Ectodermal cell (in vitro differentiated cells): ENCODE measurements at regions not wholly inside any gene's neighbourhood (a gene's known extent, or its start where the extent isn't known, plus 50 kb on each side); places are given as distances from the start of the nearest gene placed in this dataset.

ENCODE experiments used
- H3K27ac ChIP-seq: 2 replicates; pipeline ENCODE4 v1.7.0; 2013; ENCODE audit warnings: mild to moderate bottlenecking, low read depth, low read length; ENCODE audit not compliant: insufficient read depth, poor library complexity, severe bottlenecking
- H3K27me3 ChIP-seq: 2 replicates; pipeline ENCODE4 v1.7.0; 2013; ENCODE audit warnings: mild to moderate bottlenecking, low read length; ENCODE audit not compliant: insufficient read depth, control insufficient read depth, poor library complexity, severe bottlenecking
- H3K36me3 ChIP-seq: one replicate; pipeline ENCODE4 v1.7.0; 2013; ENCODE audit warnings: low read length; ENCODE audit not compliant: control insufficient read depth, insufficient read depth
- H3K4me1 ChIP-seq: one replicate; pipeline ENCODE4 v1.7.0; 2013; ENCODE audit warnings: low read length; ENCODE audit not compliant: control insufficient read depth, insufficient read depth
- H3K4me3 ChIP-seq: 2 replicates; pipeline ENCODE4 v1.7.0; 2013; ENCODE audit warnings: low read depth, low read length, control low read depth; ENCODE audit not compliant: insufficient read depth
- H3K9me3 ChIP-seq: 2 replicates; pipeline ENCODE4 v1.7.0; 2013; ENCODE audit warnings: mild to moderate bottlenecking, low read length, moderate library complexity; ENCODE audit not compliant: control insufficient read depth
- WGBS, 2 experiments: methylation state at CpG; one replicate each; pipeline ENCODE4 v1.1.7; 2013; ENCODE audit warnings: missing lambda C conversion rate in 2 of 2; 5-methylcytosine and 5-hydroxymethylcytosine counted together

DNA sequence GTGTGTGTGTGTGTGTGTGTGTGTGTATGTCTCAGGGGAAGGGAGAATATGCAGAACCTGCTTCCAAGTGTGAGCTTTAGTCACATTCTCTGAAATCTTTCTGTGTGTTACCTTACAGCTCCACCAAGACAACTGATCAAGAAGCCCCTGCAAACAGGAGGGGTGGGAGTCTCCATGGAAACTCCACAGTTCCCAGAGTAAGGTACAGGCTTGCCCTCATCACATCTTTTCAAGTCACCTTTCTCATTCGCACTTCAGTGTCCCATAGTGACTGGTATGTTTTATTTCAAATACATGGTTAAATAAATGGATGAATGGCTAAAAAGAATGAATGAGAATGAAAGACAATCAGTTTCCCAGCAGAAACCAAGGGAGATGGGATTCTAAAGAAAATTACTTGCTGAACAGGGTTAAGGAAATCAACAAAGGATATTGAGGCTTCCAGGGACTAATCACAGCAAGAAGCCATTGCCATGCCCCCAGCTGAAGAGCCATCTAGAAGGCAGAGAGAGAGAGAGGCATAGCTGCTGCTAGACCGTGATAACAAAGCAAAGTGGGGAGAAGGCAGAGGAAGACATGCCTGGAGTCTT is 987.2 kb upstream of the CELF4 start:
- no peak overlapping the region for H3K4me3 ChIP-seq
- whole genome bisulfite sequencing, 2 experiments: 28 to 31% methylated on average over 2 of the region's 2 CpGs
- no peak overlapping the region for H3K27ac ChIP-seq
- no peaks in the 10 kb centered on the region for H3K36me3 ChIP-seq
- no peaks in the 10 kb centered on the region for H3K27me3 ChIP-seq
- no peaks in the 10 kb centered on the region for H3K9me3 ChIP-seq
- peaks cover 14% of the 10 kb centered on the region for H3K4me1 ChIP-seq

DNA sequence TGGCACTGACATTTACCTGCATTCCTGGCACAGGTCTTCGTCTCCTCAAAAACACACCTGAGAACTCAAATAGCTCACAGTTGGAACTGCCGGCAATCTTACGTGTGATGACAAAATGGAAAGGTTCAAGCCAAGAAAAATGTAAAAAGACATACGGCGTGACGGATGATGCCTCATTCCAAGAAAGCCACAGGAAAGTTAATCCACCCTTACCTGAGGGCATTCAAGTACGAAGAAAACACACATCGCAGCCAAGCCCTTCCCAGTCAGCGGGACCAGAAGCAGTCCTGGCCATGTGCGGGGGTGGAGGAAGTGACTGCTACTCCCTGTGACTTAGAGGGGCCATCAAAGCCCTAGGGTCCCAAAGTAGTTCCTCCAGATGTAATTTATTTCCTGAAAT is 986.3 kb upstream of the CELF4 start:
- Histone ChIP-seq H3K27ac (no peak overlapping the region), H3K4me1 (peaks cover 14% of the 10 kb centered on the region), H3K27me3 (no peaks in the 10 kb centered on the region), H3K9me3 (no peaks in the 10 kb centered on the region), H3K36me3 (no peaks in the 10 kb centered on the region), H3K4me3 (no peak overlapping the region)
- WGBS, 2 experiments: 93 to 96% methylated on average over 10 of the region's 10 CpGs

DNA sequence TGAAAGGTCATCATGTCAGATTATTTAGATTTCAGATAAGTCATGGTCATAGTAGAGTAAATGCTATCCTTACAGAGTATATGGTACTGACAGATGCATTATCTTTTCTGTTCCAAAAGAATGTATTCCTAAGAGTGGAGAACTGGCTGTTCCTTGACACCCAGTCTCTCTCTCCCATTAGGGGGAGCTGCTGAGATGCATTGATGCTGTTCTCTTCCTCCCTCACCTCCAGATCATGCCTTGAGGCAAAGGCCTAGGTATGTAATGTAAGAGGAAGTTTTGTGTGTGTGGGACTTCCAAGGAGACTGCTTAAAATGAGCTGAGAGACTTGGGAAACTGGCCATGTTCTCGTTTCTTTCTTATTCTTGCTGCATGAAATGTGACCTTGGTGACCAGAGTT is 979.5 kb upstream of the CELF4 start:
- Histone ChIP-seq H3K4me3 (no peak overlapping the region), H3K27ac (no peak overlapping the region), H3K4me1 (peaks cover 1% of the 10 kb centered on the region), H3K9me3 (no peaks in the 10 kb centered on the region), H3K36me3 (no peaks in the 10 kb centered on the region), H3K27me3 (no peaks in the 10 kb centered on the region)
- WGBS, 2 experiments: 80 to 87% methylated on average over 1 of the region's 1 CpG

DNA sequence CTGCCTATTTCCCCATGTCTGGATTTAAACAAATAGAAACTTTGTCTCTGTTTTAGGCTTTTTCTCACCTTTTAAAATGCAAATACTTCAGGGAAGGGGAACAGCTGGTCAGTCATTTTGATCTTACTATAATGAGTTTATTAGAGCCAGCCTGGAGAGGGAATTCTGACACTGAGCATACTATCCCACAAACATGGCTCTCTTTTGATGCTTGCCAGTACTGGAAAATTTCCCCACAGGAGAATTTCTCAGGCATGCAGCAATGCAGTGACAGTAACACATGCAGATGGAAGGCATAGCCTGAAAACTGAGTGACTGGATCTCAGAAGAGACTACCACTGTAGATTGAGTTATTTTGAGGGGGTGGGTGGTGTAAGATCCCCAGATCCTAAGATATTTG is 974.3 kb upstream of the CELF4 start:
- H3K27ac ChIP-seq: no peak overlapping the region
- H3K4me3 ChIP-seq: no peak overlapping the region
- H3K4me1 ChIP-seq: peaks cover 9% of the 10 kb centered on the region
- H3K9me3 ChIP-seq: no peaks in the 10 kb centered on the region
- no peaks in the 10 kb centered on the region for H3K36me3 ChIP-seq
- no peaks in the 10 kb centered on the region for H3K27me3 ChIP-seq

DNA sequence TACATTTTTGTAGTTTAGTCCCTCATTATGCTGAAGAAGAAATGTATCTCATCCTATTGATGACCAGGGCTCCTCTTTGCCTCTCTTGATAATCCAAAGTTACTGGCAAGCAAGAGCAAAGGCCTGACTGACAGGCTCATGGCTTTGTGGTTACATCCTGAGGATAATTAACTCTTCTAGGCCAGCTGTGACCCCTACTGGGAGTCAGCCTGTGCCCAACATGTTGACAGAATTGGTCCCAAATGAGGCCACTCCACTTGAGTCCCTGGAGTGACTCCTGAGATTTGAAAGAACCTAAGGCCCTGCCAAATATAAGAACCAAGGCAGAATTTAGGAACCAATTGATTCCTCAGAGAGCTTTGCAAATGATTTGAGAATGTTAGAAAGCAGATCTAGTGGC is 973.8 kb upstream of the CELF4 start:
- peaks cover 9% of the 10 kb centered on the region for H3K4me1 ChIP-seq
- no peaks in the 10 kb centered on the region for H3K36me3 ChIP-seq
- H3K9me3 ChIP-seq: no peaks in the 10 kb centered on the region
- no peak overlapping the region for H3K4me3 ChIP-seq
- no peak overlapping the region for H3K27ac ChIP-seq
- H3K27me3 ChIP-seq: no peaks in the 10 kb centered on the region

GRCh38 chr18:38534073-38534472 is 968.5 kb upstream of the CELF4 start:
- H3K4me1 ChIP-seq: no peaks in the 10 kb centered on the region
- no peaks in the 10 kb centered on the region for H3K9me3 ChIP-seq
- H3K27me3 ChIP-seq: no peaks in the 10 kb centered on the region
- H3K36me3 ChIP-seq: no peaks in the 10 kb centered on the region
- no peak overlapping the region for H3K4me3 ChIP-seq
- no peak overlapping the region for H3K27ac ChIP-seq

GRCh38 chr18:38526922-38527321 is 961.3 kb upstream of the CELF4 start:
- no peaks in the 10 kb centered on the region for H3K9me3 ChIP-seq

DNA sequence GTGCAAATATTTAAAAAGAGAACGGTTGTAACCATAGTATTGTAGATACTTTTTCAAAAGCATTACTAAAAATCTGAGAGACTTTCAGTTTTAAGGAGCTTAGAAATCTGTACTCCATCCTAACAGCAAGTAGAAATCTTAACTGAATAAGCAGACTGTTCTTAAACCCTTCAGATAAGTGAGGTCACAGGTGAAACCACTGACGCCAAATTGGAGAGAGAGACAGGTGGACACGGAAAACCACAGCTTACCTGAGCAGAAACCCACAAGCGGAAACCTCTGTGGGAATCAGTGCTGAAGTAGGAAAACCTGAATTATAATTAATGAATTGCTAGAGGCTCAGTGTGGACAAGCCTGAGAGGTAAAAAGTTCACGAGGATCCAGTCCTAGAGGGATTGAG is 959.4 kb upstream of the CELF4 start:
- Histone ChIP-seq H3K4me1 (no peaks in the 10 kb centered on the region), H3K36me3 (no peaks in the 10 kb centered on the region), H3K4me3 (no peak overlapping the region), H3K27ac (no peak overlapping the region), H3K9me3 (no peaks in the 10 kb centered on the region), H3K27me3 (no peaks in the 10 kb centered on the region)
- 75 to 77% methylated on average over 4 to 5 of the region's 5 CpGs for WGBS, 2 experiments

More at GRCh38 chr18:38526922-38527321, 961.3 kb upstream of the CELF4 start:
- Histone ChIP-seq H3K27me3 (no peaks in the 10 kb centered on the region), H3K4me1 (no peaks in the 10 kb centered on the region), H3K27ac (no peak overlapping the region), H3K36me3 (no peaks in the 10 kb centered on the region), H3K4me3 (no peak overlapping the region)

DNA sequence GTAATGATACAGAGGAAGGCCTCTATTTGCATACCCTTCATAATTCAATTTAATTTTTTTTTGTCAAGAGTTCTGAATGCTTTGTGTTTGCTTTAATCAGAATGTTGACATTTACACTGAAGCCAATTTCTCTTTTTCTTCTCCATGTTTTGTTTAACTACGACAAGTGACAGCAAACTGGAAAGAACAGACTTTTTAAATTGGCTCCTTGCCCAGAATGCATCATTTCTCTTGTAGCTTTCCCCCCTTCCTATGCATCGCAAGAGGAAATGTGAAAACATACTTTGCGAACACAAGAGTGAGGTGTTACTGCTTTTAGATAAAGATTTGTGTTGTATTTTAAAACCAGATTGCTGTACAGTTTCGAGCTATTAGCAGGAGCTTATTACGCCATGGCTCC is 955.2 kb upstream of the CELF4 start:
- 93 to 97% methylated on average over 4 to 5 of the region's 5 CpGs for WGBS, 2 experiments
- Histone ChIP-seq H3K27me3 (no peaks in the 10 kb centered on the region), H3K27ac (no peak overlapping the region), H3K36me3 (no peaks in the 10 kb centered on the region), H3K4me3 (no peak overlapping the region), H3K9me3 (no peaks in the 10 kb centered on the region), H3K4me1 (peaks cover 15% of the 10 kb centered on the region)

GRCh38 chr18:38502539-38502938 is 936.9 kb upstream of the CELF4 start:
- no CpG with 5 or more reads among the region's 1 CpG for WGBS, 2 experiments
- H3K36me3 ChIP-seq: no peaks in the 10 kb centered on the region
- H3K27me3 ChIP-seq: no peaks in the 10 kb centered on the region

DNA sequence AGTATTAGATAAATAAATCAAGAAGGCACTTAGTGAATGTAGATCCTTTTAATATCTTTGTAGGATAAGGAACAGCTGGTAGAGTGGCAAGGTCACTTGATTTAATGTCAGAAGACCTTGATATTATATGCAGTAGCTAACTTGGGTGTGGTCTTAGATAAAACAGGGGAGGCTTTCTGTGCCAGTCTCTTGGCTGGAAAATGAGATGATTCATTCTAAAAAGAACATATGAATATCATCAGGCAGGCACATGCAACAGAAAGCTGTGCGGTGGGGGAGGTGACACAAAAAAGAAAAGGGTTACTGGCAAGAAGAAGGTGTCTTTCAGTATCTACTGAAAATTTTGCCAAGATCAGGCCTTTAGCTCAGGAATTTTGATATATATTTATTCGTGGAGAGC is 931.7 kb upstream of the CELF4 start:
- Histone ChIP-seq H3K27ac (no peak overlapping the region), H3K27me3 (no peaks in the 10 kb centered on the region), H3K4me3 (no peak overlapping the region), H3K36me3 (no peaks in the 10 kb centered on the region), H3K4me1 (no peaks in the 10 kb centered on the region), H3K9me3 (no peaks in the 10 kb centered on the region)
- WGBS, 2 experiments: 32 to 62% methylated on average over 1 of the region's 2 CpGs

More at GRCh38 chr18:38502539-38502938, 936.9 kb upstream of the CELF4 start:
- Histone ChIP-seq H3K27ac (no peak overlapping the region), H3K4me3 (no peak overlapping the region), H3K9me3 (no peaks in the 10 kb centered on the region), H3K4me1 (no peaks in the 10 kb centered on the region)
